ENCODE measurements at regions not wholly inside any gene's neighbourhood (a gene's known extent, or its start where the extent isn't known, plus 50 kb on each side); places are given as distances from the start of the nearest gene placed in this dataset.
"Not testable (repeated sequence)": the region's sequence is repeated elsewhere in the genome, so short reads cannot be mapped to it uniquely, and the experiment has no call there.

DNA sequence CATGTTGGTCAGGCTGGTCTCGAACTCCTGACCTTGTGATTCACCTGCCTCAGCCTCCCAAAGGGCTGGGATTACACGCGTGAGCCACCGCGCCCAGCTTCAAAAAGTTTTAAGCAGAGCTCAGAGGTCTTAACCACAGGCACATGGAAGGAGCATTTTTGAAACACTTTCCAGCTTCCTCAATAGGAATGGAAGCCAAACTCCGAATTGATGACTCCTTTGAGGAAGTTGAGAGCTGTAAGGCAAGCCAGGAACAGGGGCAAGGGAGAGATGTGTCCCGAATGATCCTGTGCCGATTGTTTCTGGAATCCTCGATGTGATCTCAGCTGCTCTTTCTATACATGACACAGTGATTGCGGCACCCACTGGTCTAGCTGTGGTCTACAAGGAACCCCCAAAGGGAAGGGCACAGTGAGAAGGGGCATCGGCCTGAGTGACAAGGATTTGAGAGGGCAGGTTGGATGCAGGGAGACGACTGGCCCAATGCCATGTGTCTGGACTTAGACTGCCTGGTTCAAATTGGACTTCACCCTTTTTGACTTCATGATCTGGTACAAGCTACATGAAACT is 116.2 kb downstream of the ADRA2C start:
- not testable (repeated sequence) for DNase-seq

- not testable (repeated sequence) for DNase-seq
Observed at GRCh38 chr4:3884261-3884660, 118.1 kb downstream of the ADRA2C start.

- peak; percentile 65 for DNase-seq
Observed at GRCh38 chr4:3893590-3893989, 127.4 kb downstream of the ADRA2C start.

GRCh38 chr4:3894086-3894959 is 128.1 kb downstream of the ADRA2C start:
- not testable (repeated sequence) for DNase-seq

- DNase-seq: no peak
Observed at GRCh38 chr4:3896441-3896840, 130.3 kb downstream of the ADRA2C start.

GRCh38 chr4:3896871-3897578 is 130.8 kb downstream of the ADRA2C start:
- DNase-seq: not testable (repeated sequence)

DNA sequence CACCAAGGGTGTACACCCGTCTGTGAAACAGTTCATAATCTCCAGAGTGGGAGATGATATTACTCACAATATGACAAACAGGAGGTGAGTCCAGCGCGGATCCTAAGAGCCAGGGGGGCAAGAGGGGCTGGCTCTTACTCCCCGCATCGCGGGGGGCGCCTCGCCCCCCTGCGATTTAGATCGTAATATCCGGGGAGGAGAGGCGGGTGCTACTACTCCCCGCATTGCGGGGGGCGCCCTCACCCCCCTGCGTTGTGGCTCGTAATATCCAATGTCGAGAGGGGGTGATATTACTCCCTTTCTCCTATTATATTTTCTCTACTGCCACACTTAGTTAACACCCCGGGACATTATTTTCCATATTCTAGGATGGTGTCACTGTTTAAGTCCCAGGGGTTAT is 131.9 kb downstream of the ADRA2C start:
- DNase-seq: no peak

- not testable (repeated sequence) for DNase-seq
Observed at GRCh38 chr4:3898928-3899327, 132.7 kb downstream of the ADRA2C start.

DNA sequence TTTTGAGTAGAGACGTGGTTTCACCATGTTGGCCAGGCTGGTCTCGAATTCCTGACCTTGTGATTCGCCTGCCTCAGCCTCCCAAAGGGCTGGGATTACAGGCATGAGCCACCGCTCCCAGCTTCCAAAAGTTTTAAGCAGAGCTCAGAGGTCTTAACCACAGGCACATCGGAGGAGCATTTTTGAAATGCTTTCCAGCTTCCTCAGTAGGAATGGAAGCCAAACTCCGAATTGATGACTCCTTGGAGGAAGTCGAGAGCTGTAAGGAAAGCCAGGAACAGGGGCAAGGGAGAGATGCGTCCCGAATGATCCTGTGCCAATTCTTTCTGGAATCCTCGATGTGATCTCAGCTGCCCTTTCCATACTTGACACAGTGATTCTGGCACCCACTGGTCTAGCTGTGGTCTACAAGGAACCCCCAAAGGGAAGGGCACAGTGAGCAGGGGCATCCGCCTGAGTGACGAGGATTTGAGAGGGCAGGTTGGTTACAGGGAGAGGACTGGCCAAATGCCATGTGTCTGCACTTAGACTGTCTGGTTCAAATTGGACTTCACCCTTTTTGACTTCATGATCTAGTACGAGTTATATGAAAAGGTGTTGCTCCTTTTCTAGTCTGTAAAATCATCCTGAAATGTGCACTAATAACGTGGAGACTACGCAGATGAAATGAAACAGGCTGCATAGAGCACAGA is 138.2 kb downstream of the ADRA2C start:
- DNase-seq: not testable (repeated sequence)

DNA sequence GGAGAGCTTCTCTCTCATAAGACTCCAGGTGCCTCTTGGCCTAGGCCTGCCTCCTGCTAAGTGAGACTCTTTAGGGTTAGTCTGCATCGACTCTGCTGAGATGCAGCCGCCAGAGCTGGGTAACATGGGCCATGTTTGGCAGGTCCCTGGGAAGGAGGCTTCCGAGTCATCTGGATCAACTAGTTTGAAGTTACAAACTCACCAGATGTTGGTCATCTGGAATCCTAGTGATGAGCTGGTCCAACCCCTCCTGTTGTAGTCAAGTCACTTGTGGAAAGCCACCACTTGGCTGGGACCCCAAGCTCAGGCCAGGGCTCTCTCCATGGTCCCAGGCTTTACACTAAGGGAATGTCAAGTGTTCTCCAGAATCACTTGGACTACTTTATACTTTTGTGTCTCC is 143.4 kb downstream of the ADRA2C start:
- not testable (repeated sequence) for DNase-seq

- DNase-seq: not testable (repeated sequence)
Observed at GRCh38 chr4:3910161-3910950, 144.2 kb downstream of the ADRA2C start.

GRCh38 chr4:3911252-3911856 is 145.2 kb downstream of the ADRA2C start:
- no peak for DNase-seq

GRCh38 chr4:3914511-3914910 is 148.3 kb downstream of the ADRA2C start:
- not testable (repeated sequence) for DNase-seq

DNA sequence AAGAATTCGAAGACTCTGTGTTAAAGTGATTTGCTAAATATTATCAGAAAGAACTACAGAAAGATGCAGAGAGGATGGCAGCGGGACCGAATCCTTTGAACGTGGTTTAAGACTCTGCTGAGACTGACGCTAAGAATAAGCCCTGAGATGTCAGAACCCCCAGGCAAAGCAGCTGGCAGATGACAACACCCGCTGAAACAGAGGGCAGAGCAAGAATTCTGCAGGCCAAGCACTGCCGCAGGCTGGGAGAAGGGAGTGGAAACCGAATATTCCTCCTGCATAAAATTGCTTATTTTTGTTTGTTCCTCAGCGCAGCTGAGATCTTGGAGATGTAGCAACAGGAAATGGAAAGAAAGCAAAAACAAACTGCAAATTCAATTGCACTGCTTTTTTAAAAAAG is 153.3 kb downstream of the ADRA2C start:
- DNase-seq: not testable (repeated sequence)

- DNase-seq: not testable (repeated sequence)
Observed at GRCh38 chr4:3921902-3922301, 155.7 kb downstream of the ADRA2C start.

- not testable (repeated sequence) for DNase-seq
Observed at GRCh38 chr4:3925841-3926240, 159.7 kb downstream of the ADRA2C start.

DNA sequence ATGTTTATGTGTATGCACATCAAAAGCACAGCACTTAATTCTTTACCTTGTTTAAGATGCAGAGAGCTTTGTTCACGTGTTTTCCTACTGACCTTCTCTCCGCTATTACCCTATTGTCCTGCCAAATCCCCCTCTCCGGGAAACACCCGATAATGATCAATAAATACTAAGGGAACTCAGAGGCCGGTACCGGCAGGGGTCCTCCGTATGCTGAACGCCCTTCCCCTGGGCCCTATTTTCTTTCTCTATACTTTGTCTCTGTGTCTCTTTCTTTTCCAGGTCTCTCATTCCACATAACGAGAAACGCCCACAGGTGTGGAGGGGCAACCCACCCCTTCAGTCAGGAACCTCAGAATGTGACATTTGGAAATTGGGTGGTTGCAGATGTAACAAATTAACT is 160.1 kb downstream of the ADRA2C start:
- not testable (repeated sequence) for DNase-seq

DNA sequence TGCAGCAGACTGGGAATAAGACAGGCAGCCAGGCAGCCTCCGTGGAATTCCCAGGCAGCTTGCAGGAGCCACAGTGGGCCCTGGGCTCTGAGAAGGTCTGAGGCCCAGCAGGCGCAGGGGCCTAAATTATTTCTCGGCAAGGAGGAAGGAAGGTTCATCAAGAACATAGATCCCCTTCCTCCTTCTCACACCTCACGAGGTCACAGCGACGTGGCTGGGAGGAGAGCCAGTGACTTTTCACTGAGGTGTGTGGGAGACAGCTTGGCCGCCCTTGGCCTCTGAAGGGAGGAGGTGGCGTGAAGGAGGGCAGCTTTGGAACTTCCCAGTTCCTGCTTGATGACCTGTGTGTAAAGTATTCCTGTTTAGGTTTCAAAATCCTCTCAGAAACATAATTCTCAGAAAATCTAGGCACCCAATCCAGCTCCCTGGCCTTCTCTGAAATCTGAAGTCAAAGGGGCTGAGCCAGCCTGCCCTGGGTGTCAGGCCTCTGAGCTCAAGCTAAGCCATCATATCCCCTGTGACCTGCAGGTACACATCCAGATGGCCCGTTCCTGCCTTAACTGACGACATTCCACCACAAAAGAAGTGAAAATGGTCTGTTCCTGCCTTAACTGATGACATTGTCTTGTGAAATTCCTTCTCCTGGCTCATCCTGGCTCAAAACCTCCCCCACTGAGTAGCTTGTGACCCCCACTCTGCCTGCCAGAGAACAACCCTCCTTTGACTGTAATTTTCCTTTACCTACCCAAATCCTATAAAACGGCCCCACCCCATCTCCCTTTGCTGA is 161.0 kb downstream of the ADRA2C start:
- DNase-seq: not testable (repeated sequence)

DNA sequence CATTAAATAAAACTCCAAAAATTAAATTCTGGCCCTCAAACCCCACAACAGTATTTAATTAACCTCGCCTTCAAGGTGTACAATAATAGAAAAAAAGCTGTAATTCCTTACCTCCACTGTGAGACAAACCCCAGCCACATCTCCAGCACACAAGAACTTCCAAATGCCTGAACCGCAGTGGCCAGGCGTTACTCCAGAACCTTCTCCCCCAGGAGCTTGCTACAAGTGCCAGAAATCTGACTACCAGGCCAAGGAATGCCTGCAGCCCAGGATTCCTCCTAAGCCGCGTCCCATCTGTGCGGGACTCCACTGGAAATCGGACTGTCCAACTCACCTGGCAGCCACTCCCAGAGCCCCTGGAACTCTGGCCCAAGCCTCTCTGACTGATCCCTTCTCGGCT is 163.2 kb downstream of the ADRA2C start:
- not testable (repeated sequence) for DNase-seq

- DNase-seq: not testable (repeated sequence)
Observed at GRCh38 chr4:3932734-3933133, 166.5 kb downstream of the ADRA2C start.

DNA sequence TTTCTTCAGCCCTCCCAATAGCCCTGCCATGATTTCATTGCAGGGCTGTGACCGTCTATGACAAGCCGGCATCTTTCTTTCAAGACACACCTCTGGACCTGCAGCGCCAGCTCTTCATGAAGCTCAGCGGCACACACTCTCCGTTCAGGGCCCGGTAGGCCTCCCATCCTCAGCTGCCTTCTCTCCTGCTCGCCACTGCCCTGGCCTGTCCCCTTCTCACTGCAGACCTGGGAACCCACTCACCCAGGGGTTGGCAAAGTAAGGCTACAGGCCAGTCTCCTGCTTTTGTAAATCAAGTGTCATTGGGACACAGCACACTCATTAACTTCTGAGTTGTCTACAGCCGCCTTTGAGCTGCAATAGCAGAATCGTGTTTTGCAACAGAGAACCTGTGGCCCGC is 169.2 kb downstream of the ADRA2C start:
- not testable (repeated sequence) for DNase-seq

Data from activated CD8-positive, alpha-beta memory T cell treated with anti-CD3 and anti-CD28 coated beads, Interleukin-2, amount 50 U/mL, for 48 hours (primary cell).